CD4-positive, alpha-beta T cell treated with Interleukin-6 for 4 hours (primary cell): ENCODE measurements at regions not wholly inside any gene's neighbourhood (a gene's known extent, or its start where the extent isn't known, plus 50 kb on each side); places are given as distances from the start of the nearest gene placed in this dataset.
"Not testable (repeated sequence)": the region's sequence is repeated elsewhere in the genome, so short reads cannot be mapped to it uniquely, and the experiment has no call there.

ENCODE experiments used
- DNase-seq: peaks from one replicate; pipeline ENCODE4 v3.0.0-alpha.2; 2020; ENCODE audit warnings: mixed read lengths

GRCh38 chrX:76774912-76775311 lies 347.4 kb downstream of the MAGEE1 start:
- not testable (repeated sequence) for DNase-seq

GRCh38 chrX:76796311-76796710 lies 368.8 kb downstream of the MAGEE1 start:
- no peak for DNase-seq

GRCh38 chrX:76802708-76803107 lies 375.2 kb downstream of the MAGEE1 start:
- no peak for DNase-seq

GRCh38 chrX:76815754-76816153 lies 388.2 kb downstream of the MAGEE1 start:
- DNase-seq: no peak

GRCh38 chrX:76817279-76817678 lies 389.8 kb downstream of the MAGEE1 start:
- not testable (repeated sequence) for DNase-seq

- DNase-seq: no peak
These were observed 393.8 kb downstream of the MAGEE1 start for GRCh38 chrX:76821276-76821675.

GRCh38 chrX:76827672-76828071 lies 400.2 kb downstream of the MAGEE1 start:
- no peak for DNase-seq

GRCh38 chrX:76840902-76841301 lies 413.4 kb downstream of the MAGEE1 start:
- DNase-seq: not testable (repeated sequence)

- no peak for DNase-seq
These were observed 423.3 kb downstream of the MAGEE1 start for GRCh38 chrX:76850851-76851250.

GRCh38 chrX:76862509-76862908 lies 435.0 kb downstream of the MAGEE1 start:
- DNase-seq: no peak

- no peak for DNase-seq
These were observed 466.4 kb downstream of the MAGEE1 start for GRCh38 chrX:76893930-76894329.

- no peak for DNase-seq
These were observed 488.3 kb downstream of the MAGEE1 start for GRCh38 chrX:76915836-76916235.

GRCh38 chrX:76918033-76918432 lies 490.5 kb downstream of the MAGEE1 start:
- DNase-seq: no peak

GRCh38 chrX:76919761-76920160 lies 492.3 kb downstream of the MAGEE1 start:
- DNase-seq: no peak

- DNase-seq: no peak
These were observed 493.1 kb downstream of the MAGEE1 start for GRCh38 chrX:76920607-76921006.

GRCh38 chrX:76921176-76921575 lies 493.7 kb downstream of the MAGEE1 start:
- no peak for DNase-seq

- no peak for DNase-seq
These were observed 494.6 kb downstream of the MAGEE1 start for GRCh38 chrX:76922100-76922499.

- not testable (repeated sequence) for DNase-seq
These were observed 497.1 kb downstream of the MAGEE1 start for GRCh38 chrX:76924616-76925015.

GRCh38 chrX:76931518-76931917 lies 504.0 kb downstream of the MAGEE1 start:
- no peak for DNase-seq

- DNase-seq: no peak
These were observed 489.7 kb upstream of the FGF16 start for GRCh38 chrX:76957485-76957884.

- no peak for DNase-seq
These were observed 475.5 kb upstream of the FGF16 start for GRCh38 chrX:76971393-76972376.

- no peak for DNase-seq
These were observed 469.7 kb upstream of the FGF16 start for GRCh38 chrX:76977452-76977851.

- no peak for DNase-seq
These were observed 459.8 kb upstream of the FGF16 start for GRCh38 chrX:76987381-76987780.

- no peak for DNase-seq
These were observed 450.5 kb upstream of the FGF16 start for GRCh38 chrX:76996641-76997040.

GRCh38 chrX:77003530-77003929 lies 443.7 kb upstream of the FGF16 start:
- DNase-seq: no peak
